ENCODE measurements at regions not wholly inside any gene's neighbourhood (a gene's known extent, or its start where the extent isn't known, plus 50 kb on each side); places are given as distances from the start of the nearest gene placed in this dataset.

- Histone ChIP-seq H3K36me3 (ENCODE audit: control insufficient read depth, insufficient read depth, low read length) (peaks cover 4% of the 10 kb centered on the region), H3K4me3 (ENCODE audit: low read depth, low read length) (no peak overlapping the region), H3K27me3 (replicated peaks; ENCODE audit: control insufficient read depth, insufficient read depth, low read length) (no peaks in the 10 kb centered on the region), H3K4me1 (peaks cover 78% of the 10 kb centered on the region), H3K9me3 (peaks cover 8% of the 10 kb centered on the region; the same call in 1 of the 2 replicates)
- Mint-ChIP-seq H3K36me3 (ENCODE audit: insufficient read depth, unreplicated experiment) (peaks cover 35% of the 10 kb centered on the region), H3K27me3 (ENCODE audit: insufficient read depth, unreplicated experiment) (no peaks in the 10 kb centered on the region), H3K4me3 (ENCODE audit: unreplicated experiment) (peak overlapping the region; percentile 47), H3K4me1 (ENCODE audit: low read depth, unreplicated experiment) (peaks cover 58% of the 10 kb centered on the region), H3K9me3 (ENCODE audit: unreplicated experiment) (peaks cover 20% of the 10 kb centered on the region), H3K27ac (ENCODE audit: unreplicated experiment) (peak overlapping the region; percentile 86)
- intact Hi-C loops (cut with micrococcal nuclease; ENCODE audit: unreplicated experiment): loop anchor here (1.0 to 10.0 kb wide), 14 partner anchors 15 to 1797 kb away; partner anchors contain the start of genes AASDHPPT and KBTBD3
- peak; percentile 84 to 92 for DNase-seq
- TF ChIP-seq CTCF (IDR thresholded peaks at IDR 0.05; ENCODE audit: insufficient read depth in 1 of 2, low read depth in 1 of 2, low read length in 1 of 2, severe bottlenecking in 1 of 2, unreplicated experiment in 1 of 2): no peak
- CTCF ChIA-PET: no interaction called here
- POLR2A ChIA-PET: interaction anchor here (0.6 kb wide), 1 partner anchor 46 kb away, joined by 3 read pairs; no protein-coding TSS in a partner anchor
- no TSS peak for BruUV-seq (replicated peaks)
These were observed 384.5 kb downstream of the AASDHPPT start for GRCh38 chr11:106461839-106462545.

- BruUV-seq (replicated peaks): no TSS peak
- Histone ChIP-seq H3K36me3 (ENCODE audit: control insufficient read depth, insufficient read depth, low read length) (peaks cover 4% of the 10 kb centered on the region), H3K9me3 (peaks cover 8% of the 10 kb centered on the region; the same call in 1 of the 2 replicates), H3K27me3 (replicated peaks; ENCODE audit: control insufficient read depth, insufficient read depth, low read length) (no peaks in the 10 kb centered on the region), H3K4me1 (peaks cover 87% of the 10 kb centered on the region), H3K4me3 (ENCODE audit: low read depth, low read length) (no peak overlapping the region)
- TF ChIP-seq CTCF (IDR thresholded peaks at IDR 0.05; ENCODE audit: insufficient read depth in 1 of 2, low read depth in 1 of 2, low read length in 1 of 2, severe bottlenecking in 1 of 2, unreplicated experiment in 1 of 2): no peak
- H3K9me3 Mint-ChIP-seq (ENCODE audit: unreplicated experiment): peaks cover 20% of the 10 kb centered on the region
- H3K36me3 Mint-ChIP-seq (ENCODE audit: insufficient read depth, unreplicated experiment): peaks cover 45% of the 10 kb centered on the region
- ChIA-PET POLR2A (no interaction called here), CTCF (no interaction called here)
- H3K27me3 Mint-ChIP-seq (ENCODE audit: insufficient read depth, unreplicated experiment): no peaks in the 10 kb centered on the region
- intact Hi-C loops (cut with micrococcal nuclease; ENCODE audit: unreplicated experiment): loop anchor here (2.0 to 10.0 kb wide), 4 partner anchors 136 to 1798 kb away; partner anchors contain the start of genes AASDHPPT and KBTBD3
- H3K4me3 Mint-ChIP-seq (ENCODE audit: unreplicated experiment): peak overlapping the region; percentile 37
- no peak for DNase-seq
- H3K4me1 Mint-ChIP-seq (ENCODE audit: low read depth, unreplicated experiment): peaks cover 69% of the 10 kb centered on the region
- H3K27ac Mint-ChIP-seq (ENCODE audit: unreplicated experiment): peak overlapping the region; percentile 88
These were observed 385.7 kb downstream of the AASDHPPT start for GRCh38 chr11:106463154-106463553.

GRCh38 chr11:106463796-106464201 is 386.3 kb downstream of the AASDHPPT start:
- Mint-ChIP-seq H3K4me1 (ENCODE audit: low read depth, unreplicated experiment) (peaks cover 76% of the 10 kb centered on the region), H3K4me3 (ENCODE audit: unreplicated experiment) (peak overlapping the region; percentile 37), H3K27ac (ENCODE audit: unreplicated experiment) (peak overlapping the region; percentile 88), H3K36me3 (ENCODE audit: insufficient read depth, unreplicated experiment) (peaks cover 47% of the 10 kb centered on the region), H3K9me3 (ENCODE audit: unreplicated experiment) (peaks cover 20% of the 10 kb centered on the region), H3K27me3 (ENCODE audit: insufficient read depth, unreplicated experiment) (no peaks in the 10 kb centered on the region)
- H3K27me3 ChIP-seq (replicated peaks; ENCODE audit: control insufficient read depth, insufficient read depth, low read length): no peaks in the 10 kb centered on the region
- ChIA-PET POLR2A (no interaction called here), CTCF (interaction anchor here (1.0 kb wide), 1 partner anchor 87 kb away, joined by 3 read pairs; no protein-coding TSS in a partner anchor)
- peaks cover 8% of the 10 kb centered on the region; the same call in 1 of the 2 replicates for H3K9me3 ChIP-seq
- DNase-seq: peak in 1 of 2 experiments; percentile 76
- no peak overlapping the region for H3K4me3 ChIP-seq (ENCODE audit: low read depth, low read length)
- intact Hi-C loops (cut with micrococcal nuclease; ENCODE audit: unreplicated experiment): loop anchor here (2.0 to 10.0 kb wide), 4 partner anchors 136 to 1799 kb away; partner anchors contain the start of genes AASDHPPT and KBTBD3
- H3K36me3 ChIP-seq (ENCODE audit: control insufficient read depth, insufficient read depth, low read length): peaks cover 4% of the 10 kb centered on the region
- no TSS peak for BruUV-seq (replicated peaks)
- peaks cover 91% of the 10 kb centered on the region for H3K4me1 ChIP-seq
- no peak for TF ChIP-seq CTCF (IDR thresholded peaks at IDR 0.05; ENCODE audit: insufficient read depth in 1 of 2, low read depth in 1 of 2, low read length in 1 of 2, severe bottlenecking in 1 of 2, unreplicated experiment in 1 of 2)

All from Caco-2 (cell line).